GM13977 (cell line): ENCODE measurements at regions not wholly inside any gene's neighbourhood (a gene's known extent, or its start where the extent isn't known, plus 50 kb on each side); places are given as distances from the start of the nearest gene placed in this dataset.

Experiments used
- DNase-seq: peaks from one replicate; pipeline ENCODE4 v3.0.0; 2012; ENCODE audit warnings: low spot score
- in situ Hi-C: fragments of 300-500 bp; cut with MboI; formaldehyde crosslinking; loops from one replicate; pipeline ENCODE4 v1.12.0; 2022; ENCODE audit warnings: low sequenced_read_pairs, low pct_unique_long_range_greater_than_20kb, mixed read lengths, inconsistent platforms; ENCODE audit not compliant: unreplicated experiment
- TF ChIP-seq, protein P1 (sequence below): IDR thresholded peaks from 2 replicates; pipeline ENCODE4 v1.5.1; 2012; ENCODE audit warnings: mild to moderate bottlenecking, control low read depth; ENCODE audit not compliant: insufficient read depth; ENCODE audit errors: extremely low read depth, missing control alignments

DNA sequence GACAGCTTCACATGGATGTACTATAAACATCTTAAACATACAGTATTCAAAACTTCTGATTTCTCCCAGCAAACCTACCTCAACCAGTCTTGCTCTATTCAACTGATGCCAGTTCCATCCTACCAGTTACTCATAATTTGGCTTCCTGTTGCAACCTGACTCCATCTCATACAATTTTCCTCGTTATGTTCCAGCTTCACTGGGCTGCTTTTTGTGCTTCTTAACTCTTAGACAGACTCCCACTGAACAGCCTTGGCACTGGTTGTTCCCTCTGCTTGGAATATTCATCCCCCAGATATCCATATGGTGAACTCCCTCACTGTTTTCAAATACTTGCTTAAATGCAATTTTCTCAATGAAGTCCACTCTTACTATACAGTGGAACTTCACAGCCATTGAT, 249.2 kb downstream of the AEBP2 start:
- in situ Hi-C loops = no loop called here
- TF ChIP-seq, protein P1, sequence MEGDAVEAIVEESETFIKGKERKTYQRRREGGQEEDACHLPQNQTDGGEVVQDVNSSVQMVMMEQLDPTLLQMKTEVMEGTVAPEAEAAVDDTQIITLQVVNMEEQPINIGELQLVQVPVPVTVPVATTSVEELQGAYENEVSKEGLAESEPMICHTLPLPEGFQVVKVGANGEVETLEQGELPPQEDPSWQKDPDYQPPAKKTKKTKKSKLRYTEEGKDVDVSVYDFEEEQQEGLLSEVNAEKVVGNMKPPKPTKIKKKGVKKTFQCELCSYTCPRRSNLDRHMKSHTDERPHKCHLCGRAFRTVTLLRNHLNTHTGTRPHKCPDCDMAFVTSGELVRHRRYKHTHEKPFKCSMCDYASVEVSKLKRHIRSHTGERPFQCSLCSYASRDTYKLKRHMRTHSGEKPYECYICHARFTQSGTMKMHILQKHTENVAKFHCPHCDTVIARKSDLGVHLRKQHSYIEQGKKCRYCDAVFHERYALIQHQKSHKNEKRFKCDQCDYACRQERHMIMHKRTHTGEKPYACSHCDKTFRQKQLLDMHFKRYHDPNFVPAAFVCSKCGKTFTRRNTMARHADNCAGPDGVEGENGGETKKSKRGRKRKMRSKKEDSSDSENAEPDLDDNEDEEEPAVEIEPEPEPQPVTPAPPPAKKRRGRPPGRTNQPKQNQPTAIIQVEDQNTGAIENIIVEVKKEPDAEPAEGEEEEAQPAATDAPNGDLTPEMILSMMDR = no peak
- no peak for DNase-seq

DNA sequence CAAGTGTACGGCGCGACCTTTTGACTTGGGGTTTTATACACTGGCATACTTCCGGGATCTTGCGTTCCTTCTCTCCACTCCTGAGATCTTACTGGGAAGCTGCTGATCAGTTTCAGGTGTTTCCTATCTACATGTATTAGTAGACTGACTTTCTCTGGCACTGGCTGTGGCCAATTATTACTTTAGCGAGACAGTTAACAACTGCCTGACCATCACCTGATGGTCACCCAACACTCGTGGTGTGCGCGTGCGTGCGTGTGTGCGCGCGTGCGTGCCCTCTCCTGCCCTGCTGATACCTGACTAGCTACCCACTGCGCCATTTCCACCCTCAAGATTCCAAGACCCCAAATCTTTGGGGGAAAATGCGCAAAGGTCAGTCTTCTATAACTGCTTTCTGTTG, 249.9 kb downstream of the AEBP2 start:
- in situ Hi-C loops = no loop called here
- no peak for DNase-seq

DNA sequence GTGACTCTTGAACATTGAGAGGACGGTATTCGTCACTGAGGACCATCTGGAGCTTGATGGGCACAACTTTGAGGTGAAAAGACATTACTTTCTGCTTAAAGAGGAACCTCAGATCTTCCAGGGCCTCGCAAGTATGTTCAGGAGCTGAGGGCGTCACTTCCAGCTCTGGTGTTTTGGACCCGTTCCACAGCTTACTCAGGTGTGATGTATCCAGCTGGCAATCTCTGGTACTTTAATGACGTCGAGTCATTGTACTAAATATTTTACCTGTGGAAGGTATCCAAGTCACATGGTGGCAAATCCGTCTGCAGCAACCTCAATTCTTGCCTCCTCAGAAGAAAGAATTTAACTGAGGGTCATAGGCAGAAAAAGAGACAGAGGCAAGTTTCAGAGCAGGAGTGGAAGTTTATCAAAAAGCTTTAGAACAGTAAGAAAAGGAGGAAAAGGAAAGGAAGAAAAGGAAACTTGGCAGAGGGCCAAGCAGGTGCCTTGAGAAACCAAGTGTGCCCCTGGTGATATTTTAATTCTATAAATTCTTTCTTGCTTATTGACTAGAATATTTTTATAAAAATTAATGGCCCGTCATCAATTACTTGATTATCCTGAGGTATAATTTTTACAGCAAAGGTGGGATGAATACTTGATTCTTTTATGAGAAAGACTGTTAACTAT, 250.6 kb downstream of the AEBP2 start:
- TF ChIP-seq, protein P1 = no peak
- in situ Hi-C loops = no loop called here

More for the DNA sequence above, 249.9 kb downstream of the AEBP2 start:
- TF ChIP-seq, protein P1 = no peak

DNA sequence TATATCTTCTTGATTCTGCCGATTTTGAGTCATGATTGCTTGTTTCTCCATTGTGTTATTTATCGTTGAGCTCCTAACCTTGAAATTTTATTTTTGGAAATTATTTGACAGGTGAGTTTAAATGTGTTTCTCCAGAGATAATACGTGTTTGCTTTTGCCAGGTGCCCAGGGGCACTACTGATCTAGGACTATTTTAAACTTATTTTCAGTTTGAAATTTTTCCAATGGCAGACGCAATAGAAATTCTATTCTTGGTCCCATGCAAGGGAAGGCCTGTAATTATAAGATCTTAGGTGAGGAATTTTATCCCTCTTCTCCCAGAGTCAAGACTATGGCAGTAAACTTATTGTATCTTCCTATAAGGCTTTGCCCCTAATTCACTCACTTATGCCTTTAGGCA, 252.8 kb downstream of the AEBP2 start:
- DNase-seq = no peak
- in situ Hi-C loops = no loop called here

More for the DNA sequence above, 250.6 kb downstream of the AEBP2 start:
- DNase-seq = no peak

DNA sequence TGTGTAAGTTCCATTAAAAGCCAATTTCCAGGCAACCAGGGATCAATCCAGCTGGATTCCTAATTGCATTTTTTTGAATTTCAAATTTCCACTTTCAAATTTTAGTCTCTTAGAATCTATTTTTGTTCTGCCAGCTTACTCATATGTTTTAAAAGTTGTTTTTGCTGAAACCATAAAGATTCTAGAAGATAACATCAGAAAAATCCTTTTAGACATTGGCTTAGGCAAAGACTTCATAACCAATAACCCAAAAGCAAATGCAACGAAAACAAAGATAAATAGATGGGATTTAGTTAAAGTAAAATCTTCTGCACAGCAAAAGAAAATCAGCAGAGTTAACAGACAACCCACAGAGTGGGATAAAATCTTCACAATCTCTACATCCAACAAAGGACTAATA, 253.3 kb downstream of the AEBP2 start:
- DNase-seq = no peak
- in situ Hi-C loops = no loop called here

More for the DNA sequence above, 252.8 kb downstream of the AEBP2 start:
- TF ChIP-seq, protein P1 = no peak

DNA sequence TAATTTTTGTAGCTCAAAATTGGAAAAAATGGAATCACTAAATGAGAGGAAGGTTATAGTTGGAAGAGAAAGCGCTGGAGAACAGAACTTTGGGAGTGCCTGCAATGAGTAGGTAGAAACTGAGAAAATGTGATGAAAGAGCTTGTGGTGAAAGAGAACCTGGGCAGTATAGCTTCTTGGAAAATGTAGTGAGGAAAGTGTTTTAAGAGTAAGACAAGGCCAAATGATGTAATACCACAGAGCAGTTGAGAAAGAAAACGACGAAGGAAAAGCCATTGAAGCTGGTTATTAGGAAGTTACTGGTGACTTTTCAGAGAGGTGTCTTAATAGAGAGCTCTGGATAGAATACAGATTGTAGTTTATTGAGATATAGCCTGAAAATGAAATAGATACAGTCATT, 255.3 kb downstream of the AEBP2 start:
- TF ChIP-seq, protein P1 = no peak
- no peak for DNase-seq
- in situ Hi-C loops = no loop called here

More for the DNA sequence above, 253.3 kb downstream of the AEBP2 start:
- TF ChIP-seq, protein P1 = no peak
